GM19397 (cell line): ENCODE measurements at regions not wholly inside any gene's neighbourhood (a gene's known extent, or its start where the extent isn't known, plus 50 kb on each side); places are given as distances from the start of the nearest gene placed in this dataset.

Experiments used
- ATAC-seq: cut with Tn5 transposase; IDR thresholded peaks from one replicate; pipeline ENCODE4 v1.9.1; 2021; ENCODE audit warnings: mild to moderate bottlenecking, moderate library complexity; ENCODE audit not compliant: unreplicated experiment

GRCh38 chr12:85568395-85569103 is 267.7 kb downstream of the RASSF9 start:
- ATAC-seq: no peak

GRCh38 chr12:85569261-85569660 is 266.9 kb downstream of the RASSF9 start:
- ATAC-seq: no peak

GRCh38 chr12:85572956-85573355 is 263.3 kb downstream of the RASSF9 start:
- ATAC-seq: no peak

- ATAC-seq: no peak
These were observed 262.5 kb downstream of the RASSF9 start for GRCh38 chr12:85573635-85574214.

- no peak for ATAC-seq
These were observed 261.9 kb downstream of the RASSF9 start for GRCh38 chr12:85574291-85574690.

GRCh38 chr12:85575120-85576096 is 260.8 kb downstream of the RASSF9 start:
- ATAC-seq: peak; percentile 98

GRCh38 chr12:85580562-85581168 is 255.5 kb downstream of the RASSF9 start:
- ATAC-seq: no peak

- no peak for ATAC-seq
These were observed 249.1 kb downstream of the RASSF9 start for GRCh38 chr12:85587158-85587557.

- ATAC-seq: no peak
These were observed 248.0 kb downstream of the RASSF9 start for GRCh38 chr12:85588221-85588620.

GRCh38 chr12:85600841-85601240 is 235.4 kb downstream of the RASSF9 start:
- no peak for ATAC-seq

GRCh38 chr12:85603556-85603955 is 232.7 kb downstream of the RASSF9 start:
- no peak for ATAC-seq

- ATAC-seq: no peak
These were observed 229.8 kb downstream of the RASSF9 start for GRCh38 chr12:85606455-85606854.

GRCh38 chr12:85609778-85610177 is 226.4 kb downstream of the RASSF9 start:
- no peak for ATAC-seq

GRCh38 chr12:85610194-85610593 is 226.0 kb downstream of the RASSF9 start:
- ATAC-seq: no peak

- no peak for ATAC-seq
These were observed 220.0 kb downstream of the RASSF9 start for GRCh38 chr12:85616201-85616600.

- ATAC-seq: no peak
These were observed 218.7 kb downstream of the RASSF9 start for GRCh38 chr12:85617307-85618091.

GRCh38 chr12:85621041-85621440 is 215.2 kb downstream of the RASSF9 start:
- no peak for ATAC-seq

GRCh38 chr12:85623763-85624162 is 212.4 kb downstream of the RASSF9 start:
- ATAC-seq: no peak

GRCh38 chr12:85625467-85625866 is 210.7 kb downstream of the RASSF9 start:
- ATAC-seq: no peak

- no peak for ATAC-seq
These were observed 210.0 kb downstream of the RASSF9 start for GRCh38 chr12:85626001-85626783.
